CD4-positive, alpha-beta T cell treated with Interferon gamma for 1 hour (primary cell): ENCODE measurements at regions not wholly inside any gene's neighbourhood (a gene's known extent, or its start where the extent isn't known, plus 50 kb on each side); places are given as distances from the start of the nearest gene placed in this dataset.

ENCODE experiments used
- DNase-seq: peaks from one replicate; pipeline ENCODE4 v3.0.0-alpha.2; 2020

GRCh38 chr22:27435844-27436576 is 365.5 kb downstream of the MN1 start:
- no peak for DNase-seq

- no peak for DNase-seq
Measured at GRCh38 chr22:27436591-27436990, 365.0 kb downstream of the MN1 start.

GRCh38 chr22:27437570-27437969 is 364.0 kb downstream of the MN1 start:
- DNase-seq: no peak

DNA sequence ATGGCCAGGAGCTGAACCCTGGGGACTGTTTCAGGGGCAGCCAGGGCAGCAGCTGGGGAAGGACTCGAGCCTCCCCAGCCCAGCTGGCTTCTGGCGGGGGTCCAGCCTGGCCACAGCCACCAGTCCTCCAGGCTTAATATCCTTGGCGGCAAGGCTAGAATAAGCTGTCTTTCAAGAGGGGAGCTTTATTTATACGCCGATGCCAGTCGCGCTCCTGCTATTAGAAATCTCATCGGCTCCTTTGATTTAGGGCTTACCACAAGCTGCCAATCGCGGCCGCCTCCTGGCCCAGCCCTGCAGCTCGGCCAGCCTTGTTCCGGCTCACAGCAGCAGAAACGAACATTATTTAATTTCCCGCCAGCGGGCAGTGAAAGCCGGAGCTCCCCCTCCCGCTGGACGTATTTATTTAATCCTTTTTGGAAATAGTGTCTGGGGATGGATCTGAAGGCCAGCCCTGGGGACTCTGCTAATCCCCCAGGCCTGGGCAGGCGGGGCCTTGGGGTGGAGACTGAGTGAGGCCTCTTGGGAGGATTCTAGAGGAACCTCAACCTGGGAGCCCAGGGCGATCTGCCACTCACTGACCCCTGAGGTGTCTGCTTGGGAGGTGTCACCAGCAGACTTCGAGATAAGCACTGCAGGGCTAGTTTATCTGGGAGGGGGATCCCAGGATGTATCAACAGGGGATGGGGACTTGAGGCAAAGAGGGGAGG is 363.1 kb downstream of the MN1 start:
- DNase-seq: no peak

GRCh38 chr22:27439131-27439530 is 362.4 kb downstream of the MN1 start:
- DNase-seq: no peak

DNA sequence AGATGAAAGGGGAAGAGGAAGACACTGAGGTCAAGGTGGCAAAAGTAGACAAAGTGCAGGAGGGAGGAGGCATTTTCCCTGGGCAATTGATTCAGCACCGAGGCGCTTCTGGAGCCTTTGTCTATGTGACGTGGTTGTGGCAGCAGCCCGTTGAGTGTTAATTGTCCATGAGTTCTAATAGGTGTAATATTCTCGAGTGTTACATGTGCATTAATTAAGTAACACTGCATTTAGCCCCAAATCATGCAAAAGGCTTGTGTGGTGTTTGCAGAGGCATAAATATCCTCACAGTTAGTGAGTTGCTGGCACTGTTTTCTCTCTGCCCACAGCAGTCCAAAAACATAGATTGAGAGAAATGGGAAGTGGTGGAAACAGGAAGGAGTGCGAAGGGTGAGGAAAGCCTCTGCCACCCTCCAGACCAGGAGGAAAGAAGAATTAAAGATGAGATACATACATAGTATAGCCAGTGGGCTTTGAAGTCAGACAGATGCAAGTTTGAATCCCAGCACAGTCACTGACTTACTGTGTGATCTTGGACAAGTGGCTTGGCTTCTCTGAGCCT is 361.2 kb downstream of the MN1 start:
- DNase-seq: no peak

- DNase-seq: no peak
Measured at GRCh38 chr22:27441706-27442475, 359.7 kb downstream of the MN1 start.

- no peak for DNase-seq
Measured at GRCh38 chr22:27443306-27443705, 358.2 kb downstream of the MN1 start.

DNA sequence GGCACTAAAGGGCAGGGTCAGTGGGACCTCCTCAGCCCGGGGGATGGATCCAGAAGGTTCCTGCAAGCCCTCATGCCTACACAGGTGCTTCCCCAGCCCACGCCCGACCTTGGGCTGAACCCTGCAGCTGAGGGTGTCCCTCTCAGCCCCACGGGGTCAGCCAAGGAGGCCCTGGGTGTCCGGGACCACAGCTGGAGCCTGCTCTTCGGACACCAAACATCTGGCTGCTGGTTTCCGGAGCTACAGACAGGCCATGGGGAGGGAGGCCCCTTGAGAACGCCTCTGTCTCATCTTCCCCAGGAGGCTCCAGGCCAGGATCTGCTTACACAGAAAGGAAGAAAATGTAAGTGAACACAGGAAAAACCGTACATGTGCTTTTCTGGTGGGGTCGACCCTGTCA is 355.7 kb downstream of the MN1 start:
- no peak for DNase-seq

DNA sequence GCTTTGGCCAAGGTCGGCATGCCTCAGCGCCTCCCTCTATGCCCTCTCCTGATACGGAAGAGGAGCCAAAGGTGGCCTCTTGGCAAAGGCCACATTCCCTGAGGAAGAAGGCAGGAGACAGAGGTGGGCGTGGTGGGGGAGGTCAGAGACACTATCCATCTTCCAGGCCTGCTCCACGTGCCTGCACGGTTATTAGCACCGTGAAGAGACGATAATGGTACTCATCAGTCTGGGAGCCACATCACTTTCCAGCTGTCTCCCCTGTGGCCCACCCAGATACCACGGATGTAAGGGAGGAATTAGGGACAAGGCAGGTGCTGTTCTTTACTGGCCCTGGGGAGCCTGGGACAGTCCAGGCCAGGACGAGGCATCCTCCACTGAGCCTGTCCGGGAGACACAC is 354.3 kb downstream of the MN1 start:
- no peak for DNase-seq

DNA sequence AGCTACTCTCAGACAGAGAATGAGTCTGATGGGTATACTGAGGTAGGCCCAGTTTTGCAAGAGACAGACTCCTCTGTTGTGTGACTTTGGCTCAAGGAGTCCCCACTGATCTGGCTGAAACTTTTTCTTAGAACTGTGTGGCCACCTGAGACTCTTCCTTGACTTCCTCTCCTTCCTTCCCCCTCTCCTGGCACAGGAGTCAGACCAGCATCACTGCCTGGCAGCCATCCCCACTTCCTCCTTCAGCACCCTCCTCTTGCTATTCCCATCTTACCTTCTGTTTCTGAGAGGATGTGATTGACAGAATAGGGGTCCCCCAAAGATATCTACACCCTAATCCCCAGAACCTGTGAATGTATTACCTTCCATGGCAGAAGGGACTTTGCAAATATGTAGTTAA is 351.1 kb downstream of the MN1 start:
- DNase-seq: no peak

DNA sequence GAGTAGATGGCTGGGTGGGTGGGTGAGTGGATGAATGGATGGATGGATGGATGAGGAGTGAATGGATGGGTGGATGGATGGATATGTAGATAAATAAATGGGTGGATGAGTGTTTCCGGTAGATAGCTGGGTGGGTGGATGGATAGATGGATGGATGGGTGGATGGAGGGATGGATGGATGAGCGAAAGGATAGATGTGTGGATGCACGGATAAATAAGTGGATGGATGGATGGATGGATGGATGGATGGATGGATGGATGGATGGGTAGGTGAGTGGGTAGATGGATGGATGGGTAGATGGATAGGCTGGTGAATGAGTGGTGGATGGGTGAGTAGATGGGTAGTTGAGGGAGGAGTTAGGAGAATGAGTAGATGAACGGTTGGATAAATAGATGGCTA is 349.3 kb downstream of the MN1 start:
- no peak for DNase-seq

GRCh38 chr22:27452922-27453321 is 348.6 kb downstream of the MN1 start:
- no peak for DNase-seq

GRCh38 chr22:27453725-27454124 is 347.8 kb downstream of the MN1 start:
- no peak for DNase-seq

DNA sequence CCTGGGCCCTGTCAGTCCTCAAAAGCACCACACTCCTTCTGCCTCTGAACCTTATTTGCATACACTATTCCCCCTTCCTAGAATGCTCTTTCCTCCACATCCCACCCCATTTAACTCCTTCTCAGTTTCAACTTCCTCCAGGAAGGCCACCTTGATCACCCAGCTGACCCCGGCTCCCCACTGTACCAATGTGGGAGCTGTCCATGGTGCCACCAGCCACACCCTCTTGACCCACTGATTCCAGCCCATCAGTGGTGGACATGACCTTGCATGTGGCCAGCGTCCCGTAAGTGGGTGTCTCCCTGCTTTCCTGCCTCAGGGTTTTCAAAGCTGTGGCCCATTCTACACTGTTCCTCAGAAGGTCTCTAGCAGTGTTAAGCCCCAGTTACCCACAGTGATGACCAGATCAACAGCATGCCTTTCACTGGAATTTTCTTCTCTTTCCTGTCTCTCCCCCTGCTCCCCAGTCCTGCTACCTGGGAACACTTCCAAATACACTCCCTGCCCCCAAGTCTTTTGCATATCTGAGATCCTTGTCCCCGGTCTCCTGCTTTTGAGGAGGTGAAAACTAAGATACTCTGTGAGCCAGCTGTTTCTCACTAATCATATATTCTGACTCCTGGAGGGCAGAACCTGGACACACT is 346.6 kb downstream of the MN1 start:
- no peak for DNase-seq

- no peak for DNase-seq
Measured at GRCh38 chr22:27455526-27455925, 346.0 kb downstream of the MN1 start.

DNA sequence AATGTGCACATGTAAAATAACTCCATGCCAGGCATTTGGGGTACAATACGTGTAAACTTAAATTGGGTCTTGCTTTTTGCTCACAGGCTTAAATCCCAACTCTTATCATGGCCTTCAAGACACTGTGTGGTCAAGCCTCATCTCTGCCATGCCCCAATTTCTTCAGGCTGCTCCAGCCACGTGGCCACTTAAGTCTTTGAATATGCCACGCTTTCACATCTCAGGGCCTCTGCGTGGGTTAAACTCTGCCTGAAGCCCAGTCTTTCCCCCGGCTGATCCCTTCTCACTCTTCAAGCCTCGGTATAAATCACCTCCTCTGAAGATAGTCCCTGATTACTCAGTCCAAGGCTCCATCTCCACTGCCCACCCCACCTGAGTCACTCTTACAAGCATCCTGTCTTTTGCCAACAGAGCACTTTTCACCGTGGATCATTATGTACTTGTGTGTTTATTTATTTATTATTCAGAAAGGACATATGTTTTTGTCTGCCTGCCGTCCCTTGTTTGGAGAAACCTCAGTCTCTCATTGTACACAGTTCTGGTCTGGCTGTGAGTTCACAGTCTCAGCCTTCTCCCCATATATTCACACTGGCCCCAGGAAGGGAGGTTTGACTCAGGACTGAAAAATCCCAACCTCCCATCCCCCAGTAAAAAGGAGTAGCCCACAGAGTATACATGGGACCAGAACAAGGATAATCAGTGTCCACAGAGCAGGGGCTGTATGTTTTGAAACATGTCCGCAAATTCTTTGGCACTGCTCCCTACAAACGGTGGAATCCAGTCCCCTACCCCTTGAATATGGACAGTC is 344.7 kb downstream of the MN1 start:
- no peak for DNase-seq

DNA sequence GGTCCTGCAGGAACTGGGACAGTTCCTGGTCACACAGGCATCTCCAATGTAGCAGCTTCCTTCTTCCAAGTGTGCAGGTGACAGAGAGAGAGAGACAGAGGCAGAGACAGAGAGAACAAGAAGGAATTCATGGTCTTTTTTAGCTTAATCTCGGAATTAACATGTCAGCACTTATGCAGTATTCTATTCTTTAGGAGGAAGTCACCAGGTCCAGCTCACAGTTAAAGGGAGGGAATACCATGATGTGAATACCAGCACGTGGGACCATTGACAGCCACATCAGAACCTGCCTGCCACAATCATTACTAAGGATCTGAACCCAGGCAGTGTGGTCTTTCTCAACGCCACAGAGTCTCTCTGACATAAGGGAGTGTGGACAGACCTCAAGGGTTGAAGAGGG is 341.6 kb downstream of the MN1 start:
- no peak for DNase-seq

DNA sequence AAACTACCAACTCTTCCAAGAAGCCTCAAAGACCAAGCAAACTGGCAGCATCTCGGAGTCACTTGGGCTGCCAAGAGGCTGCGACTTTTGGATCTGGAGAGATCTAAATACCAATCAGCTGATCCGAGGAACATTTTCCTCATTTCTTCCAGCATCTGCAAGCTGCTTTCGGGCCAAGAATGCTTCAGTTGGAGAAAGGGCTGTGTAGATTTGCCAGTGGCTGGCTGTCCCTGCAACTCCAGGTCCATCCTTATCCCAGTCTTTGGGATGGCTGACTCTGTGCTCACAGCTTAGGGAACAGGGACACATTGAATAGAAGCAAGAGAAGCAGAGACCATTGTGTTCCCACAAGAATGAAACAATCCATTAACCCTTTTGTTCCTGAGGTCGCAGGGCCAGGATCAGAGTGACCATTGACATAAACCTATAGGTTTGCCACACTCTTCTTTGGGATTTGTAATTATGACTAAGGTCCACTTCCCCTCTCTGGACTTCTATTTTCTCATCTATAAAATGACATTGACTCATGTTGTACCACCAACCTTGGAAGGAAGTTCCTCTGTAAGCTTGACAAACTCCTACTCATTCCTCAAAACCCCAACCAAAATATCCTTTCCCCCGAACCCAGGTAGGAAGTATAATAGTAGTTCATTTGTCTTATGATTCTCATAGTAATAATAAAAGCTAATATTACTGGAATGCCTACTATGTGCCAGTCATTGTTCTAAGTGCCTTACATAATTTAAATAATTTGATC is 340.8 kb downstream of the MN1 start:
- DNase-seq: no peak

GRCh38 chr22:27461470-27461869 is 340.1 kb downstream of the MN1 start:
- no peak for DNase-seq

- no peak for DNase-seq
Measured at GRCh38 chr22:27462190-27462589, 339.4 kb downstream of the MN1 start.
